ENCODE measurements at regions not wholly inside any gene's neighbourhood (a gene's known extent, or its start where the extent isn't known, plus 50 kb on each side); places are given as distances from the start of the nearest gene placed in this dataset.

DNA sequence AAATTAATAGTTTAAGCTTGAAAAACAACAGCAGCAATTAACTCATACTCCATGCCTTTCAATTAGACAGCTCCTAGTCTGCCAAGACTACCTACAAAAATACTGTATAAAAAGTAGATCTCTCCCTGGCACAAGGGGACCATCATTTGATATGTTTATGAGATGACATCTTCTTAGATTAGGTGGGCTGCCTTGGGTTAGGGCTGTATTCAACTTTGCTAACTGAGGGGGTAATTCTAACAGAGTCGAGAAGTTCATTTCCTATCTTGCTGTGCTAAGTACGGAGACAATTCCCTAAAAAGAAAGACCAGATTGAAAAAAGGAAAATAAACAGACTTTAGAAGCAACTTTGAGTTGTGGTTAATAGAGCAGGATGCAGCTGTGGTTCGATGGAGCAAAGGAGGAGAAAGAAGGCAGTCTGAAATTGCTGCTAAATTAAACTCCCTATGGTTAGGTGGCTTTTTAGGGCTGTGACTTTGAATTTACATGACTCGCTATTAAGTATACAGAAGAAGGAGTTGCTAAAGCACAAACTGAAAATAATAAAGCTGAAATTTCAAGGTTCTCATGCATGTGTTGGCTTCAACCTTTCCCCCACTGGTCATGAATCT, 75.4 kb downstream of the CDC7 start:
- no peak overlapping the region for H3K4me3 ChIP-seq (ENCODE audit: low read depth, low read length)
- no peak for DNase-seq (ENCODE audit: low read depth)
- TF ChIP-seq CTCF (IDR thresholded peaks at IDR 0.05; ENCODE audit: low read depth, low read length, missing control alignments), result no peak

DNA sequence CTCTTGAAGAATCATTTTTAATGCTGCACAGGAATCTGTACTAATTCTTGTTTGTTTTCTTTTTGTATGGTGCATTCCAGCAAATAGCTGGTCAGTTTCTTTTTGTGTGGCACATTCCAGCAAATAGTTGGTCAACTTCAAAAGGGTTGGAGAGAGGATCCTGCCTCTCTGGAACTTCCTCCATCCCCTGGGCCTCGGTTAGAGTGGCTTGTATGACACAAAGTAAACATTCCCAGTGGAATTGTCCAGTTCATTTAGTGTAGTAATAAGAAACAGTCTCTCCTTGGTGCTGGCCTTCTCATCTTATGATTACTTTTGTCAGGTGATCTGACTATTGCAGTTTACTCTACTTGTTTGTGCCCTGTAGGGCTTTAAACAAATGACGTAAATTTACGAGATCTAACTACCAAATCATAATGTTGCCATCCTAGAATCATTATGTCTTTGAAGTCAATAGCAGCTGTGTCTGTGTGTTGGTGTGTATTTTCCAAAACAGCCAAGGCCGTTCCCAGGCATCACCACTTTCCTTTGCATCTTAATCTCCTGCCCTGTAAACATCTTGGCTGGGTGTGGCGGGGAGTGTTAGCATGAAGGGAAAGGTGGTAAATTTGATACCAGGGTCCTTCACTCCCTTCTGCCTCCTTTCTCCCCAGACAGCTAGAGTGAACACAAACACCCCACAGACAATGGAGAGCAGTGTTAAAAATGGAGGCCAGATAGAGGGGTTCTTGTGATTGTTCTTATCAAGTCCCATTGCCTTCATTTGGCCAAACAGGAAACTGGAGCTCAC, 77.9 kb downstream of the CDC7 start:
- no peak for DNase-seq (ENCODE audit: low read depth)
- no peak for TF ChIP-seq CTCF (IDR thresholded peaks at IDR 0.05; ENCODE audit: low read depth, low read length, missing control alignments)
- no peak overlapping the region for H3K4me3 ChIP-seq (ENCODE audit: low read depth, low read length)

DNA sequence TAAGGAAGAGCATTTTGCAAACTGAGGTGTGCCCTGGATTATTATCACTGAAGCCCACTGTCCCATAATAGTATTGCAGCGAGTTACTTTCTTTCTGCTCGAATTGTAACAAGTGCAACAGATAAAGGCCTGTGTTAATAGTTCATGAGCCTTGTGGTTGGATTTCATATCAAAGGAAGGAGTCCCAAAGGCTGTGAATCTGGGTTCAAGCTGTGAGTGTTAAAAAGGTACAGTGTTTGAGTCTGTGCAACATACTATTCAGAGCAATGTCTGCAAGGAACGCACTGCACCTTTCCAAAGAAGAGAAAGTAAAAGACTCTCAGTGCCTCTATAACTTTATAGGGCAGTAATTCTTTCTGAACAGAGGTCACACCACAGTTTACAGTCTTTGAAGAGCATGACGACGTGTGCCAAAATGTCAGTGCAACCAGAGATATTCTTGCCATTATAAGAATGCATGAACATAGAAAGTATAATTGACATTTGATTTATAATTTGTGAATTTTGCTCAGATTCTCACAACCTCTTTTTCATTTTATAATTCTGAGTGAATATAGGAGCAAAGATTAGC, 79.1 kb downstream of the CDC7 start:
- H3K4me3 ChIP-seq (ENCODE audit: low read depth, low read length), result no peak overlapping the region
- no peak for TF ChIP-seq CTCF (IDR thresholded peaks at IDR 0.05; ENCODE audit: low read depth, low read length, missing control alignments)
- DNase-seq (ENCODE audit: low read depth), result no peak

- no peak overlapping the region for H3K4me3 ChIP-seq (ENCODE audit: low read depth, low read length)
- no peak for DNase-seq (ENCODE audit: low read depth)
- no peak for TF ChIP-seq CTCF (IDR thresholded peaks at IDR 0.05; ENCODE audit: low read depth, low read length, missing control alignments)
Observed at GRCh38 chr1:91582431-91582921, 81.8 kb downstream of the CDC7 start.

DNA sequence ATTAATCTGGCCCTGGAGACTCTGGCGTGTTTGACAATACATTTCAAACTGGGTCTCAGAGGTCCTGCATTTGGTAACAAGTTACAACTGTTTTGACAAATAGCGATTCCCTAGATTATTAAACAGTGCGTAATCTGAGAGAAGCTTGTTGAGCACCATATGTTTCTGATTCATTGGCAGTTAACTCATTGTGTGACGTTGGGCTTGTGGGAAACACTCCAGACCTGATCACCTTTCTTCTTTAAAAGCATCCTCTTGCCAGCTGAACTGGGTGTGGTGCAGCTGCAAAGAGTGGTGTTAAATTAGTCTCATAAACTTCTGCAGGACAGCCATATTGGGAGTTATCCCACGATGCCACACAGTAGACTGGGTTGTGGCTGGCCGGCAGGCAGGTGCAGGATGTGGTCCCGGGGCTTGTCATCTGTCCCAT, 82.7 kb downstream of the CDC7 start:
- no peak for DNase-seq (ENCODE audit: low read depth)
- no peak overlapping the region for H3K4me3 ChIP-seq (ENCODE audit: low read depth, low read length)
- TF ChIP-seq CTCF (IDR thresholded peaks at IDR 0.05; ENCODE audit: low read depth, low read length, missing control alignments), result no peak

GRCh38 chr1:91584309-91584708, 83.7 kb downstream of the CDC7 start:
- no peak for TF ChIP-seq CTCF (IDR thresholded peaks at IDR 0.05; ENCODE audit: low read depth, low read length, missing control alignments)
- H3K4me3 ChIP-seq (ENCODE audit: low read depth, low read length), result no peak overlapping the region
- DNase-seq (ENCODE audit: low read depth), result no peak
